ENCODE measurements at regions not wholly inside any gene's neighbourhood (a gene's known extent, or its start where the extent isn't known, plus 50 kb on each side); places are given as distances from the start of the nearest gene placed in this dataset.

DNA sequence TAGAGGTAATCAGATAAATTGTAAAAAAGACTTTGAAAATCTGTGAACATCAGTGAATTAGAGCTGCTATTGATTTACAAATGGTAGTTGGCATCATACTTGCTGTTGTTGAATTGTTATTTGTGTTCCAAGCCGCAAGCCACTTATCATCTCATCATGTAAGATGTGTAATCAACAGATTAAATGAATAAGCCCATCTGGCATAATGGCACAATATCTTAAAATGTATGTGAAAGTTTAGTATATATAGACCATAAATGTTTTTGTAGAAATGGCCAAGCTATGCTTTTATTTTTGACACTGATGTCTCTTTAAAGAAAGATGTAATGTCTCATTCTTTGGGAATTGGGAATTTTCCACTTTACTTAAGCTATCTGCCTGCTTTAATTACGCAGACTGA lies 682.6 kb upstream of the GNPDA2 start:
- H3K4me3 ChIP-seq: no peak overlapping the region
- H3K36me3 ChIP-seq: no peaks in the 10 kb centered on the region
- 61 to 73% methylated on average over 2 of the region's 2 CpGs for WGBS, 2 donors (ENCODE audit: low coverage in 1 of 2)
- no peaks in the 10 kb centered on the region for H3K9me3 ChIP-seq
- TF ChIP-seq POLR2A (IDR thresholded peaks at IDR 0.05) (no peak), EP300 (IDR thresholded peaks at IDR 0.05; ENCODE audit: low read depth) (no peak)
- TF ChIP-seq, protein P1, sequence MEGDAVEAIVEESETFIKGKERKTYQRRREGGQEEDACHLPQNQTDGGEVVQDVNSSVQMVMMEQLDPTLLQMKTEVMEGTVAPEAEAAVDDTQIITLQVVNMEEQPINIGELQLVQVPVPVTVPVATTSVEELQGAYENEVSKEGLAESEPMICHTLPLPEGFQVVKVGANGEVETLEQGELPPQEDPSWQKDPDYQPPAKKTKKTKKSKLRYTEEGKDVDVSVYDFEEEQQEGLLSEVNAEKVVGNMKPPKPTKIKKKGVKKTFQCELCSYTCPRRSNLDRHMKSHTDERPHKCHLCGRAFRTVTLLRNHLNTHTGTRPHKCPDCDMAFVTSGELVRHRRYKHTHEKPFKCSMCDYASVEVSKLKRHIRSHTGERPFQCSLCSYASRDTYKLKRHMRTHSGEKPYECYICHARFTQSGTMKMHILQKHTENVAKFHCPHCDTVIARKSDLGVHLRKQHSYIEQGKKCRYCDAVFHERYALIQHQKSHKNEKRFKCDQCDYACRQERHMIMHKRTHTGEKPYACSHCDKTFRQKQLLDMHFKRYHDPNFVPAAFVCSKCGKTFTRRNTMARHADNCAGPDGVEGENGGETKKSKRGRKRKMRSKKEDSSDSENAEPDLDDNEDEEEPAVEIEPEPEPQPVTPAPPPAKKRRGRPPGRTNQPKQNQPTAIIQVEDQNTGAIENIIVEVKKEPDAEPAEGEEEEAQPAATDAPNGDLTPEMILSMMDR (IDR thresholded peaks at IDR 0.05): no peak
- in situ Hi-C loops (cut with MboI; ENCODE audit: low pct_ligation_motif_present in 1 of 4, low pct_unique_long_range_greater_than_20kb in 1 of 4, low sequenced_read_pairs in 3 of 4): no loop called here
- no peaks in the 10 kb centered on the region for H3K27me3 ChIP-seq
- H3K27ac ChIP-seq: no peak overlapping the region
- intact Hi-C loops (cut with DNase I; ENCODE audit: low total_unique reads): no loop called here
- no peaks in the 10 kb centered on the region for H3K4me1 ChIP-seq
- no peak for DNase-seq

DNA sequence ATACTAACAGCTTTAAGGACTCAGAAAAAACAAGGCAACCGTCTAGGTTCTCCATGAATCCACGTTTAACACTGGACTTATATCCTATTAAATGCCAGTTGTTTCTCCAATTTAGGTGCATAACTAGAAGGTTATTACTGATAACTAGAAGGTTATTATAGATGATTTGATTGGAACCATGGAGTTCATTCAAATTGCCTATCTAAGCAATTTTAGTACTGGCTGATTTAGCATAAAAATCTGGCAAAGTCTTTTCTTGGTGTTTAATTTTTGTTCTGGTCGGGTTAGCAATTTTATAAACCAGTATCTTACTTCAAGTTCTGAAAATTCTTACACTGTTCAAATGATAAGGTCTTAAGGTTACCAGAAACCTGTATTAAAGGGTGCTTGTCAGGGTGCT lies 672.8 kb upstream of the GNPDA2 start:
- in situ Hi-C loops (cut with MboI; ENCODE audit: low pct_ligation_motif_present in 1 of 4, low pct_unique_long_range_greater_than_20kb in 1 of 4, low sequenced_read_pairs in 3 of 4) (no loop called here), intact Hi-C loops (cut with DNase I; ENCODE audit: low total_unique reads) (no loop called here)
- Histone ChIP-seq H3K4me3 (no peak overlapping the region), H3K9me3 (peaks cover 0 to 9% of the 10 kb centered on the region in 2 donors), H3K36me3 (no peaks in the 10 kb centered on the region), H3K27me3 (no peaks in the 10 kb centered on the region), H3K4me1 (no peaks in the 10 kb centered on the region), H3K27ac (no peak overlapping the region)
- no peak for DNase-seq
- TF ChIP-seq POLR2AphosphoS5 (IDR thresholded peaks at IDR 0.05): no peak
- no peak for TF ChIP-seq POLR2A (IDR thresholded peaks at IDR 0.05)
- TF ChIP-seq, protein P1 (IDR thresholded peaks at IDR 0.05): no peak
- no peak for TF ChIP-seq EP300 (IDR thresholded peaks at IDR 0.05; ENCODE audit: low read depth)
- 34 to 41% methylated on average over 3 of the region's 3 CpGs for WGBS, 2 donors (ENCODE audit: low coverage in 1 of 2)

DNA sequence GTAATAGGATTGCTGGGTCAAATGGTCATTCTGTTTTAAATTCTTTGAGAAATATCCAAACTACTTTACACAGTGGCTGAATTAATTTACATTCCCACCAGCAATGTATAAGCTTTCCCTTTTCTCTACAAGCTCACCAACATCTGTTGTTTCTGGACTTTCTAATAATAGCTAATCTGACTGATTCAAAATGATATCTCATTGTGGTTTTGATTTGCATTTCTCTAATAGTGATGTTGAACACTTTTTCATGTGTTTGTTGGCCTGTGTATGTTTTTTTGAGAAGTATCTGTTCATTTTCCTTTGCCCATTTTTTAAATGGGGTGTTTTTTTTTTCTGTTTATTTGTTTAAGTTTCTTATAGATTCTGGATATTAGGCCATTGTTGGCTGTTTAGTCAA lies 659.0 kb upstream of the GNPDA2 start:
- H3K36me3 ChIP-seq: no peaks in the 10 kb centered on the region
- H3K27me3 ChIP-seq: no peaks in the 10 kb centered on the region
- no peaks in the 10 kb centered on the region for H3K9me3 ChIP-seq
- H3K4me1 ChIP-seq: no peaks in the 10 kb centered on the region
- intact Hi-C loops (cut with DNase I; ENCODE audit: low total_unique reads) (no loop called here), in situ Hi-C loops (cut with MboI; ENCODE audit: low pct_ligation_motif_present in 1 of 4, low pct_unique_long_range_greater_than_20kb in 1 of 4, low sequenced_read_pairs in 3 of 4) (no loop called here)
- DNase-seq: no peak
- TF ChIP-seq POLR2A (IDR thresholded peaks at IDR 0.05) (no peak), EP300 (IDR thresholded peaks at IDR 0.05; ENCODE audit: low read depth) (no peak), POLR2AphosphoS5 (IDR thresholded peaks at IDR 0.05) (no peak)
- TF ChIP-seq, protein P1 (IDR thresholded peaks at IDR 0.05): no peak
- H3K27ac ChIP-seq: no peak overlapping the region
- no peak overlapping the region for H3K4me3 ChIP-seq

DNA sequence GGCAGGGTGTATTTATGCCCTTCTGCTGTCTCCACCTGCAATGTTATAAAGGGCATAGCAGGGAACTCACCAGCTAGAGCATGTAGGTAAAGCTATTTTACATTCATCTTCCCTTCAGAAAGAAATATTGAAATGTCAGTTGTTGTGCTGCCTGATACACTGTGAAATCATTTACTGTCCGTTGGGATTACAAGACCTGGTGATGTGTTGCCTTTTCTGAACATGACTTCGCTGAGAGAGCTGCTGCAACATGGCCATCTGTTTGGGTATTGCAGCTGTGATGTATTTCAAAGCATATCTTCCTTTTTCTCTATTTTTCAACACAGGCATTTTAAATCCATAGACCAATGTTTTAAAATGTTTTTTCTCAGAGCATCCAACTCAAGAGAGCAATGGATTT lies 644.1 kb upstream of the GNPDA2 start:
- no peaks in the 10 kb centered on the region for H3K27me3 ChIP-seq
- H3K9me3 ChIP-seq: no peaks in the 10 kb centered on the region
- no peaks in the 10 kb centered on the region for H3K36me3 ChIP-seq
- in situ Hi-C loops (cut with MboI; ENCODE audit: low pct_ligation_motif_present in 1 of 4, low pct_unique_long_range_greater_than_20kb in 1 of 4, low sequenced_read_pairs in 3 of 4): no loop called here
- no peak overlapping the region for H3K4me3 ChIP-seq
- WGBS, 2 donors (ENCODE audit: low coverage in 1 of 2): 67 to 74% methylated on average over 2 of the region's 2 CpGs
- no peak for TF ChIP-seq POLR2AphosphoS5 (IDR thresholded peaks at IDR 0.05)
- no peak for TF ChIP-seq POLR2A (IDR thresholded peaks at IDR 0.05)
- TF ChIP-seq, protein P1 (IDR thresholded peaks at IDR 0.05): no peak
- TF ChIP-seq EP300 (IDR thresholded peaks at IDR 0.05; ENCODE audit: low read depth): no peak
- DNase-seq: no peak
- intact Hi-C loops (cut with DNase I; ENCODE audit: low total_unique reads): no loop called here
- H3K27ac ChIP-seq: no peak overlapping the region
- H3K4me1 ChIP-seq: no peaks in the 10 kb centered on the region
